Left cardiac atrium (tissue), 4 donors: ENCODE measurements at regions not wholly inside any gene's neighbourhood (a gene's known extent, or its start where the extent isn't known, plus 50 kb on each side); places are given as distances from the start of the nearest gene placed in this dataset.

Experiments
- ATAC-seq, 2 donors: fragments of 200-7000 bp; cut with Tn5 transposase; one replicate each; pipeline ENCODE4 v1.9.1; 2020; ENCODE audit warnings: mild to moderate bottlenecking in 2 of 2, moderate library complexity in 2 of 2
- DNase-seq: peaks from one replicate; pipeline ENCODE4 v3.0.0-alpha.2; 2020
- intact Hi-C, 2 donors: fragments of 100-400 bp; cut with DNase I; formaldehyde crosslinking; loops; one replicate each; pipeline versions ENCODE4 v1.14.1 to v1.15.1; 2022 to 2023
- donor health status: DM: no; HTN: yes; CAD: no.
- donor health status: DM: no; HTN: yes; CAD: no; lungs with severe emphysema.
- donor health status: DM: yes; HTN: yes; CAD: no.
- donor health status: Dilated cardiomyopathy.

GRCh38 chr2:37779139-37779538 is 107.7 kb upstream of the CDC42EP3 start:
- no peak for DNase-seq
- intact Hi-C loops = no loop called here
- ATAC-seq = no peak

GRCh38 chr2:37779611-37780386 is 108.4 kb upstream of the CDC42EP3 start:
- ATAC-seq (no peak), DNase-seq (no peak)
- intact Hi-C loops = no loop called here

GRCh38 chr2:37780387-37780676 is 108.9 kb upstream of the CDC42EP3 start:
- ATAC-seq (no peak), DNase-seq (no peak)
- intact Hi-C loops = no loop called here

GRCh38 chr2:37781028-37781427 is 109.6 kb upstream of the CDC42EP3 start:
- ATAC-seq (no peak), DNase-seq (no peak)
- intact Hi-C loops = no loop called here

GRCh38 chr2:37782155-37782673 is 110.8 kb upstream of the CDC42EP3 start:
- no peak for DNase-seq
- ATAC-seq = no peak
- intact Hi-C loops = no loop called here

GRCh38 chr2:37782721-37783371 is 111.4 kb upstream of the CDC42EP3 start:
- no peak for DNase-seq
- ATAC-seq = peak in 1 of 2 donors; percentile 28
- intact Hi-C loops = no loop called here

GRCh38 chr2:37783545-37783944 is 112.1 kb upstream of the CDC42EP3 start:
- intact Hi-C loops = no loop called here
- DNase-seq = no peak
- ATAC-seq = no peak

GRCh38 chr2:37784071-37784758 is 112.8 kb upstream of the CDC42EP3 start:
- DNase-seq (no peak), ATAC-seq (no peak)
- intact Hi-C loops = no loop called here

- no peak for ATAC-seq
- intact Hi-C loops = no loop called here
- DNase-seq = no peak
Measured at GRCh38 chr2:37784759-37785149, 113.3 kb upstream of the CDC42EP3 start.

- no peak for DNase-seq
- intact Hi-C loops = no loop called here
- no peak for ATAC-seq
Measured at GRCh38 chr2:37786191-37786698, 114.8 kb upstream of the CDC42EP3 start.

- ATAC-seq = peak; percentile 52 to 73
Measured at GRCh38 chr2:37786854-37787253, 115.4 kb upstream of the CDC42EP3 start.

GRCh38 chr2:37788602-37789209 is 117.3 kb upstream of the CDC42EP3 start:
- ATAC-seq (no peak), DNase-seq (no peak)
- intact Hi-C loops = no loop called here

More at GRCh38 chr2:37786854-37787253, 115.4 kb upstream of the CDC42EP3 start:
- no peak for DNase-seq
- intact Hi-C loops = no loop called here

GRCh38 chr2:37790019-37790418 is 118.6 kb upstream of the CDC42EP3 start:
- intact Hi-C loops = no loop called here
- ATAC-seq (no peak), DNase-seq (no peak)

- intact Hi-C loops = no loop called here
- no peak for ATAC-seq
- no peak for DNase-seq
Measured at GRCh38 chr2:37790462-37790861, 119.0 kb upstream of the CDC42EP3 start.

GRCh38 chr2:37792366-37792765 is 120.9 kb upstream of the CDC42EP3 start:
- DNase-seq = no peak
- ATAC-seq = no peak
- intact Hi-C loops = no loop called here

GRCh38 chr2:37793004-37793403 is 121.6 kb upstream of the CDC42EP3 start:
- intact Hi-C loops = no loop called here
- ATAC-seq (no peak), DNase-seq (no peak)

GRCh38 chr2:37794717-37795116 is 123.3 kb upstream of the CDC42EP3 start:
- no peak for DNase-seq
- intact Hi-C loops = no loop called here
- peak; percentile 58 to 77 for ATAC-seq

- intact Hi-C loops = no loop called here
- no peak for ATAC-seq
- no peak for DNase-seq
Measured at GRCh38 chr2:37795456-37795855, 124.0 kb upstream of the CDC42EP3 start.

GRCh38 chr2:37795938-37796337 is 124.5 kb upstream of the CDC42EP3 start:
- ATAC-seq = no peak
- intact Hi-C loops = no loop called here
- no peak for DNase-seq

- ATAC-seq = no peak
- no peak for DNase-seq
- intact Hi-C loops = no loop called here
Measured at GRCh38 chr2:37796481-37796880, 125.0 kb upstream of the CDC42EP3 start.
